Neural cell (in vitro differentiated cells): ENCODE measurements at regions not wholly inside any gene's neighbourhood (a gene's known extent, or its start where the extent isn't known, plus 50 kb on each side); places are given as distances from the start of the nearest gene placed in this dataset.

Experiments used
- EP300 ChIP-seq: fragments of 450-650 bp; conservative IDR thresholded peaks from 2 replicates; pipeline ENCODE4 v1.6.1; 2014; ENCODE audit warnings: antibody characterized with exemption, mild to moderate bottlenecking, moderate library complexity; ENCODE audit not compliant: poor library complexity, severe bottlenecking
- EZH2 ChIP-seq: fragments of 200-600, 300-800 bp; shearing (Covaris generic), sonication (generic); IDR thresholded peaks from 2 replicates; pipeline ENCODE4 v1.6.1; 2014; ENCODE audit warnings: antibody characterized with exemption, low read length, borderline replicate concordance, mild to moderate bottlenecking; ENCODE audit not compliant: insufficient read depth, poor library complexity, severe bottlenecking
- MXI1 ChIP-seq: fragments of 450-650 bp; conservative IDR thresholded peaks from 2 replicates; pipeline ENCODE4 v1.6.1; 2014; ENCODE audit warnings: antibody characterized with exemption, mild to moderate bottlenecking; ENCODE audit not compliant: poor library complexity, severe bottlenecking
- POLR2AphosphoS5 ChIP-seq: IDR thresholded peaks from 2 replicates; pipeline ENCODE4 v1.6.1; 2012
- RAD21 ChIP-seq: fragments of 450-650 bp; conservative IDR thresholded peaks from 2 replicates; pipeline ENCODE4 v1.6.1; 2014; ENCODE audit warnings: antibody characterized with exemption, mild to moderate bottlenecking, moderate library complexity
- SMC3 ChIP-seq: fragments of 450-650 bp; conservative IDR thresholded peaks from 2 replicates; pipeline ENCODE4 v1.6.1; 2014; ENCODE audit warnings: antibody characterized with exemption, mild to moderate bottlenecking, moderate library complexity; ENCODE audit not compliant: poor library complexity
- TAF1 ChIP-seq: IDR thresholded peaks from 2 replicates; pipeline ENCODE4 v1.6.1; 2012; ENCODE audit warnings: low read depth
- TF ChIP-seq, protein P1 (sequence below): fragments of 450-650 bp; IDR thresholded peaks from 2 replicates; pipeline ENCODE4 v1.5.1; 2014; ENCODE audit warnings: antibody characterized with exemption, mild to moderate bottlenecking, moderate library complexity; ENCODE audit not compliant: poor library complexity, severe bottlenecking
- TF ChIP-seq, protein P2 (sequence below): IDR thresholded peaks from 2 replicates; pipeline ENCODE4 v1.6.1; 2012; ENCODE audit warnings: borderline replicate concordance

DNA sequence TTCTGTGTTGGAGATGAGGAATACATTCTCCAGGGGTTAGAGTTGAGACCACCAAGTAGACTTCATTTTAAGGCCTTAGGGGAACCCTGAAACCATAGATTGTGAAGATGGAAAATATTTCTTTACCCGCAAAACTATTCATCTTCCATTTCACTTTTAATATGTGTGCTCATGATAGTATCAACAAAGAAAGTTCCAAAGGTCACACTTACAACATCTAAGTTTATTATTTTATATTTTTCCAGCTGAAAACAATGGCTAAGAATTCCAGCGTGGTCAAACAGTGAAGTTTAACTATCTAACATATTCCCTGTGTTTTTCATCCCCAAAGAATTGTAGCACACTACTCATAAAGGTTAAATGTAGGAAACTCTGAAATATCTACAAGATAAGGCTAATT is 214.5 kb upstream of the GIMD1 start:
- TF ChIP-seq TAF1: no peak
- no peak for TF ChIP-seq RAD21
- TF ChIP-seq, protein P1, sequence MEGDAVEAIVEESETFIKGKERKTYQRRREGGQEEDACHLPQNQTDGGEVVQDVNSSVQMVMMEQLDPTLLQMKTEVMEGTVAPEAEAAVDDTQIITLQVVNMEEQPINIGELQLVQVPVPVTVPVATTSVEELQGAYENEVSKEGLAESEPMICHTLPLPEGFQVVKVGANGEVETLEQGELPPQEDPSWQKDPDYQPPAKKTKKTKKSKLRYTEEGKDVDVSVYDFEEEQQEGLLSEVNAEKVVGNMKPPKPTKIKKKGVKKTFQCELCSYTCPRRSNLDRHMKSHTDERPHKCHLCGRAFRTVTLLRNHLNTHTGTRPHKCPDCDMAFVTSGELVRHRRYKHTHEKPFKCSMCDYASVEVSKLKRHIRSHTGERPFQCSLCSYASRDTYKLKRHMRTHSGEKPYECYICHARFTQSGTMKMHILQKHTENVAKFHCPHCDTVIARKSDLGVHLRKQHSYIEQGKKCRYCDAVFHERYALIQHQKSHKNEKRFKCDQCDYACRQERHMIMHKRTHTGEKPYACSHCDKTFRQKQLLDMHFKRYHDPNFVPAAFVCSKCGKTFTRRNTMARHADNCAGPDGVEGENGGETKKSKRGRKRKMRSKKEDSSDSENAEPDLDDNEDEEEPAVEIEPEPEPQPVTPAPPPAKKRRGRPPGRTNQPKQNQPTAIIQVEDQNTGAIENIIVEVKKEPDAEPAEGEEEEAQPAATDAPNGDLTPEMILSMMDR: no peak
- TF ChIP-seq POLR2AphosphoS5: no peak
- no peak for TF ChIP-seq SMC3
- TF ChIP-seq, protein P2, sequence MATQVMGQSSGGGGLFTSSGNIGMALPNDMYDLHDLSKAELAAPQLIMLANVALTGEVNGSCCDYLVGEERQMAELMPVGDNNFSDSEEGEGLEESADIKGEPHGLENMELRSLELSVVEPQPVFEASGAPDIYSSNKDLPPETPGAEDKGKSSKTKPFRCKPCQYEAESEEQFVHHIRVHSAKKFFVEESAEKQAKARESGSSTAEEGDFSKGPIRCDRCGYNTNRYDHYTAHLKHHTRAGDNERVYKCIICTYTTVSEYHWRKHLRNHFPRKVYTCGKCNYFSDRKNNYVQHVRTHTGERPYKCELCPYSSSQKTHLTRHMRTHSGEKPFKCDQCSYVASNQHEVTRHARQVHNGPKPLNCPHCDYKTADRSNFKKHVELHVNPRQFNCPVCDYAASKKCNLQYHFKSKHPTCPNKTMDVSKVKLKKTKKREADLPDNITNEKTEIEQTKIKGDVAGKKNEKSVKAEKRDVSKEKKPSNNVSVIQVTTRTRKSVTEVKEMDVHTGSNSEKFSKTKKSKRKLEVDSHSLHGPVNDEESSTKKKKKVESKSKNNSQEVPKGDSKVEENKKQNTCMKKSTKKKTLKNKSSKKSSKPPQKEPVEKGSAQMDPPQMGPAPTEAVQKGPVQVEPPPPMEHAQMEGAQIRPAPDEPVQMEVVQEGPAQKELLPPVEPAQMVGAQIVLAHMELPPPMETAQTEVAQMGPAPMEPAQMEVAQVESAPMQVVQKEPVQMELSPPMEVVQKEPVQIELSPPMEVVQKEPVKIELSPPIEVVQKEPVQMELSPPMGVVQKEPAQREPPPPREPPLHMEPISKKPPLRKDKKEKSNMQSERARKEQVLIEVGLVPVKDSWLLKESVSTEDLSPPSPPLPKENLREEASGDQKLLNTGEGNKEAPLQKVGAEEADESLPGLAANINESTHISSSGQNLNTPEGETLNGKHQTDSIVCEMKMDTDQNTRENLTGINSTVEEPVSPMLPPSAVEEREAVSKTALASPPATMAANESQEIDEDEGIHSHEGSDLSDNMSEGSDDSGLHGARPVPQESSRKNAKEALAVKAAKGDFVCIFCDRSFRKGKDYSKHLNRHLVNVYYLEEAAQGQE: no peak
- TF ChIP-seq EP300: no peak
- TF ChIP-seq EZH2: no peak
- no peak for TF ChIP-seq MXI1
